ENCODE measurements at regions not wholly inside any gene's neighbourhood (a gene's known extent, or its start where the extent isn't known, plus 50 kb on each side); places are given as distances from the start of the nearest gene placed in this dataset.
"Not testable (repeated sequence)": the region's sequence is repeated elsewhere in the genome, so short reads cannot be mapped to it uniquely, and the experiment has no call there.

DNA sequence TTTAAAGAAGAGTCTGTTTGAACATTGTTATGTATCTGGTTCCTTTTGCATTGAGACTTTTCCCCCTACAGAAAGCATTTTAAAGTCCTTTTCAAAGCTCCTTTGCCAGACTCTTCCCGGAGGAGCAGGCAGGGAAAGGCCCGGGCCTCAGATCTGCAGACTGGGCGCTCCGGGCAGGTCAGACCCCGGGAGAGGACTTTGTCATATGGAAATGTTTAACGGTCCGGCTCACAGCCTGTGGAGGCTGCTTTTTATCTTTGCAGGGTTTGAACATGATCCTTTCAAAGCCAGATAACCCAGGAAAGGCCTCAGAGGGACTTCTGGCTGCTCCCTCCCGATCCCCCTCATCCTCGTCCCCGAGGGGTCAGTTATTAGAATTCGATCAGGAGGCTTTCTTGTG, 82.1 kb upstream of the IRX2 start:
- DNase-seq = no peak

- no peak for DNase-seq
These were observed 80.9 kb upstream of the IRX2 start for GRCh38 chr5:2832394-2832793.

GRCh38 chr5:2829239-2829638, 77.8 kb upstream of the IRX2 start:
- no peak for DNase-seq

- DNase-seq = no peak
These were observed 67.5 kb upstream of the IRX2 start for GRCh38 chr5:2818936-2819335.

- no peak for DNase-seq
These were observed 65.6 kb upstream of the IRX2 start for GRCh38 chr5:2817031-2817603.

DNA sequence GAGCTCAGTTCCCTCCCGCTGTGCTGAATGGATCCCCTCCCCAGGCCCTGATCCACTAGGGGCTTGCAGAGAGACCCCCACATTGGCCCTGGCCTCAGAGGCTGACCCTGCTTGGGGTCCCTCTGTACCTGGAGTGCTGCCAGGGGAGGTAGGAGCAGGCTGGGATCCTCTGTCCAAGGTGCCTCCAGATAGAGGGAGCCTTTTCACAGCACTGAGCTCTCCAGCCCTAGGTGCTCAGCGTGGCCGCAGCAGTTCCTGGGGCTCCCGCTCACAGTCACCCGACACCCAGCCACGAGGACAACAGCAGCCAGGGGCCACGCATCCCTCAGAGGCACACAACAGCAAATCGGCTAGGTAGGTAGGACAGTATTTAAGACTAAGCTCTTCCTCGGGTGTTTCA, 62.2 kb upstream of the IRX2 start:
- DNase-seq = no peak

DNA sequence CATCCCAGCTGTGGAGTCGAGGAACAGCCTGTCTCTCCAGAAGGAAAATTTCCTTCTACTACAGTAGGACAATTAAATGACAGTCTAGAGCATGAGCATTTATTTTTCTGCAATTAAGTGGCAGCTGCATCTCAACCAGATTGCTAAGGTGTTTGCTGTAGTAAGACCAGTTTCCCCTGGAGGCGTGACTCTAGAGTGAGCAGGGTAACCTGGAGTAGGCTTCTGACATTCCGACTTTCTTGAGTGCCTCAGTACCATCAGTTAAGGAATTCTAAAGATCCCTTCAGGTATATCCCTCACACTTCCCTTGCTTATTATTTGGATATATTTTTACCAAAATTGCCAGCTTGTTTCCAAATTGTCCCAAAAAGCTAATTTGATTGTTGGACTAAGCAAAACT, 59.2 kb upstream of the IRX2 start:
- no peak for DNase-seq

DNA sequence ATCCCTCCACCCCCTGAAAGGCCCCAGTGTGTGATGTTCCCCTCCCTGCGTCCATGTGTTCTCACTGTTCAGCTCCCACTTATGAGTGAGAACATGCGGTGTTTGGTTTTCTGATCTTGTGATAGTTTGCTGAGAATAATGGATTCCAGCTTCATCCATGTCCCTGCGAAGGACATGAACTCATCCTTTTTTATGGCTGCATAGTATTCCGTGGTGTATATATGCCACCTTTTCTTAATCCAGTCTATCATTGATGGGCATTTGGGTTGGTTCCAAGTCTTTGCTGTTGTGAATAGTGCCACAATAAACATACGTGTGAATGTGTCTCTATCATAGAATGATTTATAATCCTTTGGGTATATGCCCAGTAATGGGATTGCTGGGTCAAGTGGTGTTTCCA, 55.8 kb upstream of the IRX2 start:
- DNase-seq = not testable (repeated sequence)

GRCh38 chr5:2806176-2806575, 54.7 kb upstream of the IRX2 start:
- no peak for DNase-seq

DNA sequence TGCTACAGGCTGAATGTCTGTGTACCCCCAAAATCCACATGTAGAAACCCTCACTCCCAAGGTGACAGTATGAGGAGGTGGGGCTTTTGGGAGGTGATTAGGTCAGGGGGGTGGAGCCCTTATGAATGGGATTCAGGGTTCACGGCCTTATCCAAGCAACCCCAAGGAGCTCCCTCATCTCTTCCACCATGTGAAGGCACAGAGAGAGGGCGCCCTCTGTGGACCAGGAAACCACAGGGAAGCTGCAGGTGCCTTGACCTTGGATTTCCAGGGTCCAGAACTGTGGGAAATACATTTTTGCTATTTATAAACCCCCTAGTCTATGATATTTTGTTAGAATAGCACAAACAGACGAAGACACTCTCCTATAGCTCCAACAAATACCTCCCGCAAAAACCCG, 53.6 kb upstream of the IRX2 start:
- no peak for DNase-seq

DNA sequence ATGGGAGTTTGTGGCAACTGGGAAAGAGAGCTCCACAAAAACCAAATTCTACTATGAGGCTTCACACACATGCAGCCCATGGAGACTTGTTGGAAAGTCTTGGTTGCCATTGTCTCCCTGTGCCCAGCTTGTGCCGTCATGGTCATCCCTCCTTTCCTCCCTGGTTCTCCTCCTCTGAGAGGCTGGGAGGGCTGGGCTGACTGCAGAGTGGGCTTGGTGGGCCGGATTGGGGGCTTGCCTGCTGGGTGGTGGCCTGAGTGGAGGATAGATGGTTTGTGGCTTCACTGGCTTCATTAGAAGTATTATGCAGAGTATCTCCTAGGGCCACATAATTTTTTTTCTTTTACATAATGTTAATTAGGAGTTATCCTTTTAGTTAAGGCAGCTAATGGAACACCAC, 52.3 kb upstream of the IRX2 start:
- DNase-seq = no peak

GRCh38 chr5:2802693-2803365, 51.4 kb upstream of the IRX2 start:
- no peak for DNase-seq

GRCh38 chr5:2801577-2802525, 50.4 kb upstream of the IRX2 start:
- DNase-seq = no peak

Data from activated gamma-delta T cell (primary cell).